ENCODE measurements at regions not wholly inside any gene's neighbourhood (a gene's known extent, or its start where the extent isn't known, plus 50 kb on each side); places are given as distances from the start of the nearest gene placed in this dataset.

DNA sequence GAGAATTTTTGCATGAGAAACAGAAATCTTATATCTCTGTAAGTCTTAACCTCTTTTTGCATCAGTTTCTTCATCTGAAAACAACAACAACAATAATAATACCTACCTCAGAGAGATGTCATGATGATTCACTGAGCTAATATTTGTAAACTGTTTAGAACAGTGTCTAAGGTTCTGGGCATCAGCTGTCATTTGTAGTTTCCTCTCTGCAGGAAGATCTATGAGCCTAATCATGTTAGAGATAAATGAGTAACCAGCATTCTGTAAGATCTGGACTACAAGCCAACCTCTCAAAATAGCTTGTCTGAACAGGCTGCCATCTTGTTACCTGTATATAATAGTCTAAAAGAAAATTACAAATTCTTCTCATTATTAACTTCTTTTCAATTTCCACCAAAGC, 383.0 kb upstream of the RORA start:
- Histone ChIP-seq H3K27me3 (no peaks in the 10 kb centered on the region), H3K27ac (no peak overlapping the region), H3K36me3 (no peaks in the 10 kb centered on the region), H3K4me3 (no peak overlapping the region), H3K4me1 (no peaks in the 10 kb centered on the region), H3K9me3 (peaks cover 0 to 22% of the 10 kb centered on the region in 2 donors)
- intact Hi-C loops (cut with DNase I), result no loop called here
- no peak for ATAC-seq
- TF ChIP-seq, protein P1, sequence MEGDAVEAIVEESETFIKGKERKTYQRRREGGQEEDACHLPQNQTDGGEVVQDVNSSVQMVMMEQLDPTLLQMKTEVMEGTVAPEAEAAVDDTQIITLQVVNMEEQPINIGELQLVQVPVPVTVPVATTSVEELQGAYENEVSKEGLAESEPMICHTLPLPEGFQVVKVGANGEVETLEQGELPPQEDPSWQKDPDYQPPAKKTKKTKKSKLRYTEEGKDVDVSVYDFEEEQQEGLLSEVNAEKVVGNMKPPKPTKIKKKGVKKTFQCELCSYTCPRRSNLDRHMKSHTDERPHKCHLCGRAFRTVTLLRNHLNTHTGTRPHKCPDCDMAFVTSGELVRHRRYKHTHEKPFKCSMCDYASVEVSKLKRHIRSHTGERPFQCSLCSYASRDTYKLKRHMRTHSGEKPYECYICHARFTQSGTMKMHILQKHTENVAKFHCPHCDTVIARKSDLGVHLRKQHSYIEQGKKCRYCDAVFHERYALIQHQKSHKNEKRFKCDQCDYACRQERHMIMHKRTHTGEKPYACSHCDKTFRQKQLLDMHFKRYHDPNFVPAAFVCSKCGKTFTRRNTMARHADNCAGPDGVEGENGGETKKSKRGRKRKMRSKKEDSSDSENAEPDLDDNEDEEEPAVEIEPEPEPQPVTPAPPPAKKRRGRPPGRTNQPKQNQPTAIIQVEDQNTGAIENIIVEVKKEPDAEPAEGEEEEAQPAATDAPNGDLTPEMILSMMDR (IDR thresholded peaks at IDR 0.05), result no peak
- DNase-seq, result no peak

DNA sequence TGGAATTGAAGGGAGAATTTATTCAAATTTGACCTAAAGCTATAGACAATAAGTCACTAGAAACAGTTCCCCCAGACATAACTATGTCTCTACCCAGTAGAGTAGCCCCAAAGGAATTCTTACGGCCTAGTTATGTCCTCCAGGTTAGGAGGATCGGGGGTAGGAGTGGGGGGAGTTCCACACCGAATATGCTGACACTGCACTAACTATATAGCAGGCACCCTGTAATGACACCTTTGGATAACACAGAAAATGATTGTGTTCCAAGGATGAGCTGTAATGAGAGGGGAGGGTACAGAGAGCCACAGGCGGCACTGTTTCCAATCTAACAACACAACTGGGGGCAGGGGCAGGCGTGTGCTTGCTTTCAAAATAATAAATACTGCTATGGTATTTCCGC, 376.2 kb upstream of the RORA start:
- ATAC-seq, result no peak
- Histone ChIP-seq H3K27me3 (no peaks in the 10 kb centered on the region), H3K36me3 (no peaks in the 10 kb centered on the region), H3K9me3 (no peaks in the 10 kb centered on the region), H3K4me3 (no peak overlapping the region), H3K4me1 (no peaks in the 10 kb centered on the region), H3K27ac (no peak overlapping the region)
- DNase-seq, result no peak
- TF ChIP-seq, protein P1 (IDR thresholded peaks at IDR 0.05), result no peak
- intact Hi-C loops (cut with DNase I), result no loop called here

DNA sequence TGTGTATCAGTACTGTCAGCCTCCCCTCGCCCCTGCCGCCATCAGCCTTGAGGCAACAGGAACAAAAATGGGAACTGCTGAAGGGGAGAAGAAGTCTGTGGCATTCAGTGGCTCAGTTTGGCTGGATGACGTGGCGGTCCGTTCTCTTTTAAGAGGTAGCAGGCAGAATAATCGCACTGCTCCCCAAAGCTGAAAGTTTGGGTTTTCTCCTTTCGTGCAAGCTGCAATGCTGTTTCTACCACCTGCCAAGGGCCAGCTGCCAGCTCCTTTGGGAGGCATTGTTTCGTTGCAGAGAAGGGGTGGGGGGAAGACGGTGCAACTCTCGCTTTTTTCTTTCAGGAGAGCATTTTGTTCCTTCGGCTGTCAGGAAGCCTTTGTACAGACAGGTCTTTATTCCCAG, 369.6 kb upstream of the RORA start:
- Histone ChIP-seq H3K36me3 (no peaks in the 10 kb centered on the region), H3K4me1 (no peaks in the 10 kb centered on the region), H3K4me3 (no peak overlapping the region), H3K27me3 (no peaks in the 10 kb centered on the region), H3K9me3 (no peaks in the 10 kb centered on the region), H3K27ac (no peak overlapping the region)
- no peak for DNase-seq
- ATAC-seq, result no peak
- intact Hi-C loops (cut with DNase I), result no loop called here
- TF ChIP-seq, protein P1 (IDR thresholded peaks at IDR 0.05), result no peak

DNA sequence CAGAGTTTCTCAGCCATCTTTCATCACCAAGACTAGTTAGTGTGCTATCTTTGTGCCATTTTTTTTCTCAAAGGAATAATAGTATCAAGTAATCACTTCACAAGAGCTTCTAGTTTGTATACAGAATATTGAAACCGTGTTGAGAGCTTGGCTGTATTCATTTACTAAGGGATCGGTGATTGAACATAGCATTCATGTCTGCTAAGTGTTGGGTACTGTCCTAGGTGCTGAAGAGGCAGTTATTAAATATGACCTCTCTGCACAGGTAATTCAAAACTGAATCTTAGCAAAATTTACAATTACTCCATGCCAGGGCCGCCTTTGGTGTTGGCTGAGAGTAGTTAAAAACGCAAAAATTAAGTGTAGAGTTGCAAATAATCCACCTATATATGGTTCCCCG, 355.3 kb upstream of the RORA start:
- TF ChIP-seq, protein P1 (IDR thresholded peaks at IDR 0.05), result no peak

DNA sequence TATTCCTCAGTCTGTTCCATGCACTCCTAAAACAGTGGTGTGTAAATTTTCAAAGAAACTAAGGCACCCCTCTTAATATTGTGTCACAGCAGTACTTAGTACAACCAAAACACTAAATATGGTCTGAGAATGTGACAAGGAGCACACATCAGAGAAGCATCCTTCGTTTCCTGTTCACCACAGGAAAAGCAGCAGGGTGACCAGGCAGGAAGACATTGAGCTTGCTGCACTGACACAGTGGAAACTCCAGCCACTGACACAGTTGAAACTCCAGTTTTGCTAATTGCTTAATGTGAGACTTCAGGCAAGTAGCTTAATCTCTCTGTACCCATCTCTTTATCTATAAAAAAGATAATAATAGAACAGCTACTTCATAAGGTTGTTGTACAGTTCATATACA, 353.0 kb upstream of the RORA start:
- Histone ChIP-seq H3K27ac (no peak overlapping the region), H3K36me3 (no peaks in the 10 kb centered on the region), H3K4me3 (no peak overlapping the region), H3K9me3 (peaks cover 0 to 4% of the 10 kb centered on the region in 2 donors), H3K4me1 (no peaks in the 10 kb centered on the region), H3K27me3 (no peaks in the 10 kb centered on the region)
- intact Hi-C loops (cut with DNase I), result no loop called here
- TF ChIP-seq, protein P1 (IDR thresholded peaks at IDR 0.05), result no peak
- DNase-seq (no peak), ATAC-seq (no peak)

More for the DNA sequence above, 355.3 kb upstream of the RORA start:
- DNase-seq (peak in 1 of 4 donors; percentile 14), ATAC-seq (no peak)
- intact Hi-C loops (cut with DNase I), result no loop called here
- H3K36me3 ChIP-seq, result no peaks in the 10 kb centered on the region
- no peak overlapping the region for H3K27ac ChIP-seq
- no peaks in the 10 kb centered on the region for H3K4me1 ChIP-seq
- H3K27me3 ChIP-seq, result no peaks in the 10 kb centered on the region
- no peak overlapping the region for H3K4me3 ChIP-seq
- peaks cover 0 to 4% of the 10 kb centered on the region in 2 donors for H3K9me3 ChIP-seq

Measured in left lung (tissue), 4 donors.